ENCODE measurements at regions not wholly inside any gene's neighbourhood (a gene's known extent, or its start where the extent isn't known, plus 50 kb on each side); places are given as distances from the start of the nearest gene placed in this dataset.

- POLR2A ChIA-PET: no interaction called here
- Histone ChIP-seq H3K9me3 (no peaks in the 10 kb centered on the region), H3K4me3 (ENCODE audit: control insufficient read depth in 1 of 2, extremely low read depth in 1 of 2, low read length in 1 of 2) (no peak overlapping the region), H3K4me1 (ENCODE audit: control insufficient read depth in 1 of 2, extremely low read depth in 1 of 2, insufficient read depth in 2 of 2, low read length in 2 of 2) (no peaks in the 10 kb centered on the region), H3K36me3 (ENCODE audit: control insufficient read depth in 2 of 2, extremely low read depth in 1 of 2, insufficient read depth in 1 of 2, low read length in 1 of 2) (no peaks in the 10 kb centered on the region), H3K27me3 (replicated peaks in 1 of 2; ENCODE audit: control insufficient read depth in 2 of 2, extremely low read depth in 1 of 2, insufficient read depth in 2 of 2, low read length in 1 of 2) (no peaks in the 10 kb centered on the region), H3K27ac (ENCODE audit: low read length) (no peak overlapping the region)
- Mint-ChIP-seq H3K4me1 (no peaks in the 10 kb centered on the region), H3K27me3 (no peaks in the 10 kb centered on the region), H3K4me3 (no peak overlapping the region), H3K9me3 (peaks cover 0 to 25% (median 15%) of the 10 kb centered on the region in 3 donors), H3K27ac (no peak overlapping the region), H3K36me3 (no peaks in the 10 kb centered on the region)
- CTCF ChIA-PET: no interaction called here
- DNase-seq: no peak
- 90% methylated on average over 2 of the region's 2 CpGs for WGBS (ENCODE audit: insufficient coverage)
- ATAC-seq (replicated peaks in 1 of 4): no peak
Measured at GRCh38 chr9:106110483-106110882, 416.1 kb downstream of the TMEM38B start.

- Histone ChIP-seq H3K4me3 (ENCODE audit: control insufficient read depth in 1 of 2, extremely low read depth in 1 of 2, low read length in 1 of 2) (no peak overlapping the region), H3K9me3 (no peaks in the 10 kb centered on the region), H3K27me3 (replicated peaks in 1 of 2; ENCODE audit: control insufficient read depth in 2 of 2, extremely low read depth in 1 of 2, insufficient read depth in 2 of 2, low read length in 1 of 2) (no peaks in the 10 kb centered on the region), H3K36me3 (ENCODE audit: control insufficient read depth in 2 of 2, extremely low read depth in 1 of 2, insufficient read depth in 1 of 2, low read length in 1 of 2) (no peaks in the 10 kb centered on the region), H3K27ac (ENCODE audit: low read length) (no peak overlapping the region), H3K4me1 (ENCODE audit: control insufficient read depth in 1 of 2, extremely low read depth in 1 of 2, insufficient read depth in 2 of 2, low read length in 2 of 2) (no peaks in the 10 kb centered on the region)
- ChIA-PET POLR2A (no interaction called here), CTCF (no interaction called here)
- ATAC-seq (replicated peaks in 1 of 4) (no peak), DNase-seq (no peak)
- 65% methylated on average over 4 of the region's 6 CpGs for WGBS (ENCODE audit: insufficient coverage)
- no peak overlapping the region for H3K27ac Mint-ChIP-seq
- H3K4me3 Mint-ChIP-seq: no peak overlapping the region
- no peaks in the 10 kb centered on the region for H3K27me3 Mint-ChIP-seq
- no peaks in the 10 kb centered on the region for H3K4me1 Mint-ChIP-seq
- no peaks in the 10 kb centered on the region for H3K36me3 Mint-ChIP-seq
- H3K9me3 Mint-ChIP-seq: peaks cover 0 to 23% (median 15%) of the 10 kb centered on the region in 3 donors
Measured at GRCh38 chr9:106111039-106111730, 416.8 kb downstream of the TMEM38B start.

- H3K36me3 Mint-ChIP-seq: no peaks in the 10 kb centered on the region
- H3K36me3 ChIP-seq (ENCODE audit: control insufficient read depth in 2 of 2, extremely low read depth in 1 of 2, insufficient read depth in 1 of 2, low read length in 1 of 2): no peaks in the 10 kb centered on the region
- DNase-seq: no peak
- no peaks in the 10 kb centered on the region for H3K27me3 ChIP-seq (replicated peaks in 1 of 2; ENCODE audit: control insufficient read depth in 2 of 2, extremely low read depth in 1 of 2, insufficient read depth in 2 of 2, low read length in 1 of 2)
- H3K4me3 ChIP-seq (ENCODE audit: control insufficient read depth in 1 of 2, extremely low read depth in 1 of 2, low read length in 1 of 2): no peak overlapping the region
- H3K4me3 Mint-ChIP-seq: no peak overlapping the region
- POLR2A ChIA-PET: no interaction called here
- no peak overlapping the region for H3K27ac ChIP-seq (ENCODE audit: low read length)
- no peak for ATAC-seq (replicated peaks in 1 of 4)
- H3K27me3 Mint-ChIP-seq: no peaks in the 10 kb centered on the region
- WGBS (ENCODE audit: insufficient coverage): 83% methylated on average over 3 of the region's 5 CpGs
- H3K4me1 Mint-ChIP-seq: no peaks in the 10 kb centered on the region
- H3K27ac Mint-ChIP-seq: no peak overlapping the region
- peaks cover 0 to 18% (median 11%) of the 10 kb centered on the region in 3 donors for H3K9me3 Mint-ChIP-seq
- no peaks in the 10 kb centered on the region for H3K4me1 ChIP-seq (ENCODE audit: control insufficient read depth in 1 of 2, extremely low read depth in 1 of 2, insufficient read depth in 2 of 2, low read length in 2 of 2)
- H3K9me3 ChIP-seq: no peaks in the 10 kb centered on the region
- CTCF ChIA-PET: no interaction called here
Measured at GRCh38 chr9:106112935-106113334, 418.6 kb downstream of the TMEM38B start.

GRCh38 chr9:106119176-106119575 is 424.8 kb downstream of the TMEM38B start:
- DNase-seq: no peak
- H3K4me3 Mint-ChIP-seq: no peak overlapping the region
- H3K36me3 Mint-ChIP-seq: no peaks in the 10 kb centered on the region
- 71% methylated on average over 1 of the region's 3 CpGs for WGBS (ENCODE audit: insufficient coverage)
- H3K27ac ChIP-seq (ENCODE audit: low read length): no peak overlapping the region
- no peaks in the 10 kb centered on the region for H3K4me1 Mint-ChIP-seq
- ATAC-seq (replicated peaks in 1 of 4): no peak
- no peaks in the 10 kb centered on the region for H3K27me3 Mint-ChIP-seq
- no peak overlapping the region for H3K4me3 ChIP-seq (ENCODE audit: control insufficient read depth in 1 of 2, extremely low read depth in 1 of 2, low read length in 1 of 2)
- H3K27ac Mint-ChIP-seq: no peak overlapping the region
- no peaks in the 10 kb centered on the region for H3K9me3 ChIP-seq
- H3K4me1 ChIP-seq (ENCODE audit: control insufficient read depth in 1 of 2, extremely low read depth in 1 of 2, insufficient read depth in 2 of 2, low read length in 2 of 2): no peaks in the 10 kb centered on the region
- no peaks in the 10 kb centered on the region for H3K36me3 ChIP-seq (ENCODE audit: control insufficient read depth in 2 of 2, extremely low read depth in 1 of 2, insufficient read depth in 1 of 2, low read length in 1 of 2)
- POLR2A ChIA-PET: no interaction called here
- H3K9me3 Mint-ChIP-seq: peaks cover 4 to 19% (median 12%) of the 10 kb centered on the region in 3 donors
- CTCF ChIA-PET: no interaction called here
- no peaks in the 10 kb centered on the region for H3K27me3 ChIP-seq (replicated peaks in 1 of 2; ENCODE audit: control insufficient read depth in 2 of 2, extremely low read depth in 1 of 2, insufficient read depth in 2 of 2, low read length in 1 of 2)

- Histone ChIP-seq H3K36me3 (ENCODE audit: control insufficient read depth in 2 of 2, extremely low read depth in 1 of 2, insufficient read depth in 1 of 2, low read length in 1 of 2) (no peaks in the 10 kb centered on the region), H3K27me3 (replicated peaks in 1 of 2; ENCODE audit: control insufficient read depth in 2 of 2, extremely low read depth in 1 of 2, insufficient read depth in 2 of 2, low read length in 1 of 2) (no peaks in the 10 kb centered on the region), H3K9me3 (no peaks in the 10 kb centered on the region), H3K4me1 (ENCODE audit: control insufficient read depth in 1 of 2, extremely low read depth in 1 of 2, insufficient read depth in 2 of 2, low read length in 2 of 2) (no peaks in the 10 kb centered on the region), H3K4me3 (ENCODE audit: control insufficient read depth in 1 of 2, extremely low read depth in 1 of 2, low read length in 1 of 2) (no peak overlapping the region), H3K27ac (ENCODE audit: low read length) (no peak overlapping the region)
- ChIA-PET POLR2A (no interaction called here), CTCF (no interaction called here)
- no peak for DNase-seq
- peaks cover 5 to 23% (median 12%) of the 10 kb centered on the region in 3 donors for H3K9me3 Mint-ChIP-seq
- WGBS (ENCODE audit: insufficient coverage): 89% methylated on average over 3 of the region's 10 CpGs
- no peaks in the 10 kb centered on the region for H3K27me3 Mint-ChIP-seq
- no peak overlapping the region for H3K4me3 Mint-ChIP-seq
- no peaks in the 10 kb centered on the region for H3K36me3 Mint-ChIP-seq
- H3K27ac Mint-ChIP-seq: no peak overlapping the region
- ATAC-seq (replicated peaks in 1 of 4): no peak
- no peaks in the 10 kb centered on the region for H3K4me1 Mint-ChIP-seq
Measured at GRCh38 chr9:106120071-106120470, 425.7 kb downstream of the TMEM38B start.

GRCh38 chr9:106127776-106128175 is 433.4 kb downstream of the TMEM38B start:
- no peaks in the 10 kb centered on the region for H3K4me1 Mint-ChIP-seq
- H3K27me3 Mint-ChIP-seq: no peaks in the 10 kb centered on the region
- Histone ChIP-seq H3K36me3 (ENCODE audit: control insufficient read depth in 2 of 2, extremely low read depth in 1 of 2, insufficient read depth in 1 of 2, low read length in 1 of 2) (no peaks in the 10 kb centered on the region), H3K4me3 (ENCODE audit: control insufficient read depth in 1 of 2, extremely low read depth in 1 of 2, low read length in 1 of 2) (no peak overlapping the region), H3K9me3 (no peaks in the 10 kb centered on the region), H3K27ac (ENCODE audit: low read length) (no peak overlapping the region), H3K4me1 (ENCODE audit: control insufficient read depth in 1 of 2, extremely low read depth in 1 of 2, insufficient read depth in 2 of 2, low read length in 2 of 2) (no peaks in the 10 kb centered on the region), H3K27me3 (replicated peaks in 1 of 2; ENCODE audit: control insufficient read depth in 2 of 2, extremely low read depth in 1 of 2, insufficient read depth in 2 of 2, low read length in 1 of 2) (no peaks in the 10 kb centered on the region)
- no peaks in the 10 kb centered on the region for H3K36me3 Mint-ChIP-seq
- ChIA-PET POLR2A (no interaction called here), CTCF (no interaction called here)
- H3K9me3 Mint-ChIP-seq: peaks cover 3 to 28% (median 7%) of the 10 kb centered on the region in 3 donors
- no CpG with 5 or more reads among the region's 1 CpG for WGBS (ENCODE audit: insufficient coverage)
- no peak for DNase-seq
- ATAC-seq (replicated peaks in 1 of 4): no peak
- H3K27ac Mint-ChIP-seq: no peak overlapping the region
- no peak overlapping the region for H3K4me3 Mint-ChIP-seq

- 70% methylated on average over 2 of the region's 2 CpGs for WGBS (ENCODE audit: insufficient coverage)
- no peak for ATAC-seq (replicated peaks in 1 of 4)
- no peaks in the 10 kb centered on the region for H3K27me3 Mint-ChIP-seq
- no peaks in the 10 kb centered on the region for H3K4me1 Mint-ChIP-seq
- no peaks in the 10 kb centered on the region for H3K9me3 ChIP-seq
- H3K4me3 Mint-ChIP-seq: no peak overlapping the region
- H3K4me1 ChIP-seq (ENCODE audit: control insufficient read depth in 1 of 2, extremely low read depth in 1 of 2, insufficient read depth in 2 of 2, low read length in 2 of 2): no peaks in the 10 kb centered on the region
- H3K9me3 Mint-ChIP-seq: peaks cover 0 to 14% (median 5%) of the 10 kb centered on the region in 3 donors
- no peak for DNase-seq
- no peaks in the 10 kb centered on the region for H3K27me3 ChIP-seq (replicated peaks in 1 of 2; ENCODE audit: control insufficient read depth in 2 of 2, extremely low read depth in 1 of 2, insufficient read depth in 2 of 2, low read length in 1 of 2)
- H3K36me3 Mint-ChIP-seq: no peaks in the 10 kb centered on the region
- H3K27ac ChIP-seq (ENCODE audit: low read length): no peak overlapping the region
- H3K4me3 ChIP-seq (ENCODE audit: control insufficient read depth in 1 of 2, extremely low read depth in 1 of 2, low read length in 1 of 2): no peak overlapping the region
- ChIA-PET POLR2A (interaction anchor here in 1 of 2 donors (0.6 kb wide), 1 partner anchor 12 kb away, joined by 4 read pairs; no protein-coding TSS in a partner anchor), CTCF (no interaction called here)
- no peak overlapping the region for H3K27ac Mint-ChIP-seq
- no peaks in the 10 kb centered on the region for H3K36me3 ChIP-seq (ENCODE audit: control insufficient read depth in 2 of 2, extremely low read depth in 1 of 2, insufficient read depth in 1 of 2, low read length in 1 of 2)
Measured at GRCh38 chr9:106130374-106130773, 436.0 kb downstream of the TMEM38B start.

All from T-cell (primary cell).